GM19468 (cell line): ENCODE measurements at regions not wholly inside any gene's neighbourhood (a gene's known extent, or its start where the extent isn't known, plus 50 kb on each side); places are given as distances from the start of the nearest gene placed in this dataset.

Experiments used
- ATAC-seq: cut with Tn5 transposase; IDR thresholded peaks from one replicate; pipeline ENCODE4 v1.9.1; 2021; ENCODE audit warnings: mild to moderate bottlenecking, moderate library complexity, moderate number of reproducible peaks; ENCODE audit not compliant: unreplicated experiment; ENCODE audit errors: extremely low read depth

DNA sequence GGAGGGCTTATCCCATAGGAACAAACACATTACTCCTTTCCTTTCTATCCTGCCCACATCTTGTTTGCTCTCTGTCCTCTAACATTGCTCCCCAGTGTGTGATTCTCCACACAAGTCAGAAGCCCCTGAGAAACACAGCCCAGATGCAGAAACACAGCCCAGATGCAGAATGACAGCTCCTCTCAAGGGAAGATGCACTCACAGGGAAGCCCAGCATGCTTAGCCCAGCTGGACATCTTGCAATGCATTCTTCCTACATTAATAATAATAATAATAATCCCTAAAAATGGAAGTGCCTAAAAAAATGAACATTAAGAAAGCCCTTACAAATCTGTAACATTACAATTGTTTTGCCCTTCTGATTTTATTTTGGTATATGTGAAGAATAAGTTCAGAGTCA lies 172.1 kb downstream of the CBLN2 start:
- no peak for ATAC-seq

DNA sequence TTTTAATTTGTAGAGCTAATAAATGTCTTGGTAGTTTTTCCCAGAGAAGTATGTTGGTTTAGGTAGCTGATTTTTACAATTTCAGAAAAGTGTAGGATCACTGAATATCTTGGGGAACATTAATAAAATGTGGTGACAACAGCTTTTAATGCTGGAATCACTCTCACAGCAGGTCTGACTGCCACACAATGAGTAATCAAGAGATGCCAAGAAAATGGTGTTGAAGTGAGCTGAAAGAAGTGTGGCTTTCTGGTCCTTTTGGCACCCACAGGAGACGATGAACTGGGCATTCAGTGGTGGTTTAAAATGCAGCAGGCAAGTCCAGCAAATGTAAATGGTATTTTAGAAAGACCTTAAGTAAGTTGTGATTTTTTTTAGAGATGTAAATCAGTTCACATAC lies 175.8 kb downstream of the CBLN2 start:
- ATAC-seq = no peak

DNA sequence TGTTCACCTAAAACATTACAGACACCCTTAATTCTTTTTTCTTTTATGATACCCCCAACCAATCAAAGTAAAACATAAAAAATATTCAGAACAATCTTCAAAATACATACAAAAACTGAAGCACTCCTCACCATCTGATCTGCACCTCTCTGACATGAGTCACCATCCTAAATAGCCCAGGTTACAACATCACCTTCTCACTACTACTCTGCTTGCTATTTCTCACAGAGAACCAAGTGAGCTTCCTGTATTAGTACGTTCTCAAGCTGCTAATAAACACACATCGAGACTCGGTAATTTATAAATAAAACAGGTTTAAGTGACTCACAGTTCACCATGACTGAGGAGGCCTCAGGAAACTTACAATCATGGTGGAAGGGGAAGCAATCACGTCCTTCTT lies 183.5 kb downstream of the CBLN2 start:
- ATAC-seq = no peak

DNA sequence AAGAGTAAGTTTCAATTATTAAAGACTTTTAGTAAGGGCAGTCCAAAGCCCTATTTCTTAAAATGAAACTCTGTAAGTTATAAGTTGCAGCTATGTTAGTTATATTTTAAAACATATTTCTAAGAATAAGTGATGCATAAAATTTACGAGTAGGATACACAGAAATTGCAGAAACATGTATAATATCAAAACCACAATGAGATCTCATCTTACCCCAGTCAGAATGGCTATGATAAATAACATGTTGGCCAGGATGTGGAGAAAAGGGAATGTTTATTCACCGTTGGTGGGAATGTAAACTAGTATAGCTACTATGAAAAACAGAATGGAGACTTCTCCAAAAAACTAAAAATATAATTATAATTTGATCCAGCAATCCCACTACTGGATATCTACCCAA lies 201.2 kb downstream of the CBLN2 start:
- no peak for ATAC-seq

DNA sequence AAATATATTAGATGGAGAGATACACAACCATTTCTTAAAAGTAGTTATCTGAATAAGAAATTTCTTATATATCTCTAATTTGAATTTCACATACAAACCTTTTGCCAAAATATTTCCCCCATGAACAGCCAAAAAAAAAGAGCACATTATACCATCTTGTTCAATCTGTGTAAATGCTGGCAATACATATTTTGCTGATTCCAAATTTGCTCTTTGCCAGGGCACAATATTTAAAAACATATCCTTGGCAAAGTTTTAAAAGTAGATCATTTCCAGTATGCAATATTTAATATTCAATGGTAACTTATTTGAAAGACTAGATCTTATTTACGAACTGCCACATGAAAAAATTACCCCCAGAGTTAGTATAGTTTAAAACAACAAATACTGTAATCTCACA lies 204.2 kb downstream of the CBLN2 start:
- ATAC-seq = no peak

DNA sequence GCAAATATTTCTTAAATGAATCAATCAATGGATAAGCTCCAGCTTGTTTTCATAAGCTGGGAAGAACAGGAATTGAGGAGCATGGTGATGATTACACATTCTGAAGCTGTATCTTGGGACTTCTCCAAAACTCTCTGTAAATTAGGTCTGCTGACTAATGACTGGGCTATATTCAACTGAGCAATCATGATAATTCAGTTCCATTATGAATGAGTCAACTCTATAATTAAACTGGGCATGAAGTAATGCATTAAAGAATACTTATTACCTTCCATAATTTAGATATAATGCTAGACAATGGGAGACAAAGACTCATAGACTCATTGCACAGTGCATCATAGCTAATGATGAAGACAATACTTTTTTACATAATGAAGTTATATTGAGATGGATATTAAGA lies 207.4 kb downstream of the CBLN2 start:
- no peak for ATAC-seq

DNA sequence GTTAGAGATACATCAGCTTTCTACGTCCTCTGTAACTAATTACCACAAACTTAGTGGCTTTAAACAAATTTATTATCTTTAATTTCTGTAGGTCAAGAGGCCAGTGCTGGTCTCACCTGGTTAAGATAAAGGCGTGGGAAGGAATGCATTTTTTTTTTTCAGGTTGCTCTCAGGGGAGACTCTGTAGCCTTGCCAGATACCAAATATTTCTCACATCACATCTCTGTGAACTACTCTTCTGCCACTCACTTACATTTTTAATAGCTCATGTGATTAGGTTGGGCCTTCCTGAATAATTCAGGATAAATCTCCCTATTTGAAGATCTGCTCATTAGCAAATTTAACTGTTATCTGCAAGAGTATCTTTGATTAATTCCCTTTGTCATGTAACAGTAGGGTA lies 214.6 kb downstream of the CBLN2 start:
- no peak for ATAC-seq

DNA sequence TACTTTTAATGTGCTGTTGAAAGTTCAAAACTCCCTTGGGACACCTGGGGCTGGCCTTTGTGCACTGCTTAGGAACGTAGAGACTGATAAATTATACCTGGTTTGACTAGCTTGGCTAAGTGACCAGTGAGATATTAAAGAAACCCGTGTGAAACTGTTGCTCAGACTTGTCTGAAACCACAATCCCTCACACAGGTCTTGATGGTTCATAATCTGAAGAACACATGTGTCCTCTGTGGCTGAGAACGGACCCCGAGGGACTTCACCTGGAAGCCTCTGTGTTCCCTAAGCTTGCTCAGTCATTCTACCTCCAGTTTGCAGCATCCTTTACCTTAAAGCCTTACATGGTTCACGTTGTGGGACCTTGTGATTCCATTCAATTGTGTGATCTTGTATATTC lies 218.8 kb downstream of the CBLN2 start:
- ATAC-seq = no peak

DNA sequence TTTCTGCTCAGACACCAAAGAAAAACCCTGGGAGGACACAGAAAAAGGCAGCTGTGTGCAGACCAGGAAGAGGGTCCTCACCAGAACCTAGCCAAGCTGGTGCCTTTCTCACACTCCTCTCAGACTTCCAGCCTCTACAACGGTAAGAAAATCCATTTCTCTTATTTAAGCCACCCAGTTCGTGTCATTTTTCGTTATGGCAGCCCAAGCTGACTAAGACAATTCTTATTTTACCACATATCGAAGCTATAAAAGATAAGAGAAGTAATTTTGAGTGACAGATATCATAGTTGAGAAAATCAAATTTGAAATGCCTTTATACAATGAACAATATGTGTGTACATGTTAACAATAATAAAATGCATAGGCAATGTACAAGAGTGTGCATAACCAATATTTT lies 219.5 kb downstream of the CBLN2 start:
- no peak for ATAC-seq

DNA sequence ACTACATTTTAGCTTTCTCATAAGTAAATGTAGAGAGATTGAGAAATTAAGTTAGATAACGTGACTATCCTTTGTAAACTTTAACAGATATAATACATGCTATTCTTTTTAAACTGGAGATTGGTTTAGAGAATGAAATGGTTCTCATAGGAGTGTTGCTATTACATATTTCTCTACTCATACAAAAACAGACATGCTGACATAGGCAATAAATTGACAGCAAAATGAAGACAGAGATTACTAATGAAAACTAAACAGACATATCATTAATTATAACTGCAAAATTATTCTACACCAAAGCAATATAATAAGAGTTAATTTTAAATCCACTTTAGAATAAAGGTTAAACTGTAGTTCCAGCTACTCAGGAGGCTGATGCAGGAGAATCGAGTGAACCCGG lies 227.6 kb downstream of the CBLN2 start:
- ATAC-seq = no peak

DNA sequence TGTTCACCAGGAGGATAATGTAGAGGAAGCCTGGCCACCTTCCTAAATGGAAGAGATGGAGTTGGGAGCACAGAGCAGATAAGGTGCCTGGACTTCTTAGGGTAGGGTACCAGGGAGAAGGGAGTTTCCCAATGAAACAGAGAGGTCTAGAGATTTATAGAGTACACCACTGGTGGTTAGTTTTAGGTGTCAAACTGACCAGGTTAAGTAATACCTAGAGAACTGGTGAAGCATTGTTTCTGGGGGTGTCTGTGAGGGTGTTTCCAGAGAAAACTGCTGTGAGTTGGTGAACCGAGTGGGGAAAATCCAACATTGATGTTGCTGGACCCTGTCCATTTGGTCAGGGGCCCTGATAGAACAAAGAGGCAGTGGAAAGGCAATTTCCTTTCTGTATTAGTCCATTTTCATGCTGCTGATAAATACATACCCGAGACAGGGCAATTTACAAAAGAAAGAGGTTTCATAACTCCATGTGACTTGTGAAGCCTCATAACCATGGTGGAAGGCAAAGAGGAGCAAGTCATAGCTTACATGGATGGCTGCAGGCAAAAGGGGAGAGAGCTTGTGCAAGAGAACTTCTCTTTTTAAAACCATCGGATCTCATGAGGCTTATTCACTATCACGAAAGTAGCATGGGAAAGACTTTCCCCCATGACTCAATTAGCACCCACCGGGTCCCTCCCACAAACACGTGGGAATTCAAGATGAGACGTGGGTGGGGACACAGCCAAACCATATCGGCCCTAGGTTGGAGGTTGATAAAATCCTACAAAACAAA lies 260.8 kb downstream of the CBLN2 start:
- ATAC-seq = no peak

DNA sequence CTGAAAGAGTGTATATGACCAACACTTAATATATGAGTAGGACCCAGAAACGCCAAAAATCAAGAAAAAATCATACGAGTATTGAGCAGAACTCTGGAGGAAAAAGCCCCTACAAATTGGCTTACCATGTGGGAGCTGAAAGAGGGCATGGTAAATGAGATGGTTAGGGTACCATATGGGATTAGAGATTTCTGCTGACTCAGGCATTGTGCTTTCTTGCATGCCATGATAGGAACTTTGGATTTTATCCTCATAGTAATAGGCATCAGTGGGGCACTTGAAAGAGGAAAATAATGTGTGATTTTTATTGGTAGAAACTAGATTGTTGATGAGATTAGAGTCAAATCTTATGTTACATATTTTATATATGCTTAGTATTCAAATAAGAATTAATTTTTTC lies 271.1 kb downstream of the CBLN2 start:
- no peak for ATAC-seq

DNA sequence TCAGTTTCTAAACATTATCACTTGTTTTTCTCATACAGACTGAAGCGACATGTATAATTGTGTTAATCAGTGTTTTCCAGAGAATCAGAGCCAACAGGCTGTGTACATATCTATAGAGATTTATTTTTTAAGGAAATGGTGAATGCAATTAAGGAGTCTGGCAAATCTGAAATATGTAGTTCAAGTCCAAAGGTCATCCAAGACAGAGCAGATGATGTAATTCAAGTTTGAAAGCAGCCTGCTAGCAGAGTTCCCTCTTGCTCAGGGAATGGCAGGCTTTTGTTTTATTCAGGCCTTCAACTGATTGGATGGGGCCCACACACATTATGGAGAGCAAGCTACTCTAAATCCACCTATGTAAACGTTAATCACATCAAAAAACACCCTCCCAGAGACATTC lies 282.6 kb downstream of the CBLN2 start:
- ATAC-seq = no peak

DNA sequence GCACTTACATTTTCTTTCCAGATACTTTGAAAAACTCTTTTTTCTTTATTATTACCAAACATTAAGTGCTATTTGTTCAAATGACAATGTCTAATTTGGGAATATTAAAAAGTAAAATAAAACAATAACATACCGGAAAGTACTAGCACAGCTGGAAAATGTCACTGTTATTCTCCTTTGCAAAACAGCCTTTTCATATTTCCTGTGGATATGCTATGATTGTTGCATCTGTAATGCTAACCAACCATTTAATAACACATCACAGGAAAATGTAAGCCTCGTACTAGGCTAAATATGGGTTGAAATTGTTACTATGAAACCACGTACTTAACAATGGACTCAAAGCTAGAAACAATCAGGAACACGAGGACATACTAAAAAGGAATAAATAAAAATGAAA lies 298.1 kb downstream of the CBLN2 start:
- ATAC-seq = no peak

DNA sequence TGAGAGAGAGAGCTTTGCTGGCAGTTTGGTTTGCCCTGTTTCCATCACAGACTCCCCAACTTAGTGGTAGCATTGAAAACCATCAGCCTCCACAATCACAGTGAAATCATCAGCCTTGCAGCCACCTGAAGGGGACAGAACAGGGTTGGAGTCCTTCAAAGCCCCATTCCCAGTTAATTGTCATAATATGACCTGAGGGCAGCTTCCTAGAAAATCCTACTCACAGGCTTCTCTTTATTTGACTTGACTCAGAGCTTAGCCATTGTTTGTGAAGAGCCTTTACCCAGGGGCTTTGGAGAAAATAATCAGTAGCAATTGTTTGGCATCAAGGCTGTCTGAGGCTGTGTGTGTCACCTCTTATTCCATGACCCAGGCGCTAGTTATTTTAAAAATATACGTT lies 308.7 kb downstream of the CBLN2 start:
- no peak for ATAC-seq

DNA sequence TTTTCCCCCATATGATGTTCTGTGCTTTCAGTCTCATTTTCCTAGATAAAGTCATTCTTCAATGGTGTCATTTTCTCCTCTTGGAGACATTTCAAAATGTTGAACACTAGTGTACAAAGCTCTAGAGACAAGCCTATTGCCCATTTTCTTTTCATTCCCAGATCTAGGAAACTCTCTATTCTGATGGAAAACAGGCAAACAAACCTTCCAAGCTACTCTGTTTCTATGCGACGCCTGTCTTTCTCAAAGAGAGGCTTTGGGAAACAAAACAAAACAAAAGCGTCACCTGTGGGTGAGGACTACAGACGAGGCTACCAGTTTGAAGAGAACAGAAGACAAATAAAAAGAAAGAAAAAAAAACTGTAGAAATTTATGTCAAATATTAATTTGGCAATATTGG lies 311.0 kb downstream of the CBLN2 start:
- ATAC-seq = no peak

DNA sequence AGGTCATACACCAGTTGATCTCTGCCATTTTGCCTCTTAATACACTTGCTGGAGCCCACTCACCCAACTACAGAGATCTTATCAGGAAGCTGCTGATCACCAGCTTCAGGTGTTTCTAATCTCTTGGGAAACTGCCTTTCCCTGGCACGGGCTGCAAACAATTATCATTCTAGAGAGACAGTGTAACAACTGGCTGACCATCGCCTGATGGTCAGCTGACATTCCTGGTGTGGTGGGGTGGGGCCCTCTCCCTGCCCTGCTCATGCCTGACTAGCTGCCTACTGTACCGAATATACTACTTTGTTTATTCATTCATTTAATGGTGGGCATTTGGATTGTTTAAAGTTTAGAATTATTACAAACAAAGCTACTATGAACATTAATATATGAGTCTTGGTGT lies 311.5 kb downstream of the CBLN2 start:
- no peak for ATAC-seq

DNA sequence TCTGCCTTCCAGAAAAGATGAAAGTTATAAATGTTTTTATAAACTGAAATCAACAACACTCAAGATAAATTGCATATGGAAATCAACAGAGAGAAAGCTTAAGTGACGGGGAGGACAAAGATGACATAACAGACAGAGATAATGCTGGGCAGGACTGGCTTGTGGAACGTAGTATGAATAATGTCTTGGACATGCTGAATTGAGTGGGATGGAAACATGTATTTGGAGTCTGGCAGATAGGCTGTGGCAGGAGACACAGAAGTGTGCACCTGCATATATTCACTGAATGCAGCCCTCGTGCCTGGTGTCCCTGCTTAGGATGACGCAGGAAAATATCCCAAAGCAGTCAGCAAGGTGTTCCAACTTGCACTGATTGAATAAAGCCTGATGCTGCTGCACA lies 318.2 kb downstream of the CBLN2 start:
- ATAC-seq = no peak

DNA sequence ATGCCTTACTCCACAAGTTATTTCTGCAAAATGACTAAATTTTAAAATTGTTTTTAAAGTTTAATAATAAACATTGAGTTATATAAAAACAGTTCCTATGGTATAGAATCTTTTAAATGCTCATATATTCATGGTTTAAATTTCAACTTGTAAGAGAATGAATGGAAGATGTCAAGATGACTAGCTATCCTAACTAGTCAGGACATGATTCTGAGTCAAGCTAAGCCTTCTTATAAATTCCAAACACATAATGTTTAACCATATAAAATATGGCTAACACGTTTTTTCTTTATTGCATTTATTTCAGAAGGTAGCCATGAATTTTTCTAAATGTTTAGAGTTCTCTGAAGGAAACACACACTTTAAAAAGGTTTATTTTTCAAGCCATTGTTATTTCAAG lies 320.4 kb downstream of the CBLN2 start:
- no peak for ATAC-seq

DNA sequence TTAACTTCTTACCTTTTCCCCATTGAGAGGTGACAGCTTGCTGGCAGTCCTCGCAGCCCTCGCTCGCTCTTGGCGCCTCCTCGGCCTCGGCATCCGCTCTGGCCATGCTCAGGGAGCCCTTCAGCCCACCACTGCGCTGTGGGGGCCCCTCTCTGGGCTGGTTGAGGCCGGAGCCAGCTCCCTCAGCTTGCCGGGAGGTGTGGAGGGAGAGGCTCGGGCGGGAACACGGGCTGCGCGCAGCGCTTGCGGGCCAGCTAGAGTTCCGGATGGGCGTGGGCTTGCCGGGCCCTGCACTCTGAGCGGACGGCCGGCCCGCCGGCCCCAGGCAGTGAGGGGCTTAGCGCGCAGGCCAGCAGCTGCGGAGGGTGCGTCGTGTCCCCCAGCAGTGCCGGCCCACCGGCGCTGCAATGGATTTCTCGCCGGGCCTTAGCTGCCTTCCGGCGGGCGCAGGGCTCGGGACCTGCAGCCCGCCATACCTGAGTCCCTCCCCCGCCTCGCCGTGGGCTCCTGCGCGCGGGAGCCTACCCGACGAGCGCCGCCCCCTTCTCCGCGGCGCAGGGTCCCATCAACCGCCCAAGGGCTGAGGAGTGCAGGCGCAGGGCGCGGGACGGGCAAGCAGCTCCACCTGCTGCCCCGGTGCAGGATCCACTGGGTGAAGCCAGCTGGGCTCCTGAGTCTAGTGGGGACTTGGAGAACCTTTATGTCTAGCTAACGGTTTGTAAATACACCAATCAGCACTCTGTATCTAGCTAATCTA lies 335.0 kb downstream of the CBLN2 start:
- no peak for ATAC-seq

DNA sequence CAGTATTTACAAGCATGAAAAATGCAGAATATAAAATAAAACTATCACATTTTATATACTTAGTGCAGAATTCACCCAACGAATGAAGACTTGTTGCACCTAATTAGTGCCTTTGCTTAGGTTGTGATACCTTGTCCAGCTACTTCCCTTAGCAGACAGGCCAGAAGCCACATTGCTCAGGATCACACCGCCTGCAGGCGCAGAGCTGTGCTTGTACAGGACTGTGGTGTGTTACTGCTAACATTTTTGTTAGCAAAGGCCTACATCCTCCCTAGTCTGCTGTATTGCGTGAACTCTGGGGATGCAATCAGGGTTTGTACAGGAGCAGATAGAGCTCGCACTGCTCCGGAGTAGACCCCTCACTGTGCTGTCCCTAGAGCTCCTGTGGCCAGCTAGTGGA lies 336.9 kb downstream of the CBLN2 start:
- no peak for ATAC-seq

DNA sequence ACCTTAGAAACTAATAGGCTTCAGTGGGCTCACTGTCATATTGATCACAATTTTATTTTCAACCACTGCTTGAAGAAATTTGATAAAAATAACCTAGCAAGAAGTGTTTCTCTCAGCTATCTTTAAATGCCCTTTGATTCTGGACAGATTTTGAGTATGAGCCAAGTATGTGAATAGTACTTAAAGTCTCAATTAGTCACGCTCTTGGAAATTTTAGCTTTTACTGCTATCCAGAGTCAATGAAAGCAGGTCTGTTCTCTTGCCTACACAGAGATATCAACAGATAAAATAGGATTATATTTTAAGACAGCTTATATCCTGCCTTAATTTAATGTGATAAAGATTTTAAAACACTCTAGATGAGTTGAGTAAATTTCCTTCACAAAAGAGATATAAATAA lies 337.3 kb downstream of the CBLN2 start:
- no peak for ATAC-seq
